ENCODE measurements at regions not wholly inside any gene's neighbourhood (a gene's known extent, or its start where the extent isn't known, plus 50 kb on each side); places are given as distances from the start of the nearest gene placed in this dataset.
"Not testable (repeated sequence)": the region's sequence is repeated elsewhere in the genome, so short reads cannot be mapped to it uniquely, and the experiment has no call there.

DNA sequence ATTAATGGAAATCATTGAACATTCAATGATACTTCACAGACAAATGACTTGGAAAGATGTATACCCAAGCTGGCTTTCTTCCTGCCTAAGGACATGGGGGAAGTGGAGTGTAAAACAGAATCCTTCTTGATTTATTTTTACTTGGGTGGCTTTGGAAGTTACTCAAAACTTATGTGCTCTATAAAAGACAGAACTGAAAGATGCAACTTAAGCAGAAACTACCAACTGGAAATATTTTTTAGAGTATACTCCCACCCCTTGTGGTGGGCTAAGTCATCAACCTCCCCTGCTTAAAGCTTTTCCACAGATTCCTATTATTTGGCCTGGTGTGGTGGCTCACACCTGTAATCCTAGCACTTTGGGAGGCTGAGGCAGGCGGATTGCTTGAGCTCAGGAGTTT, 126.0 kb upstream of the ATP2B1 start:
- no peak for DNase-seq (ENCODE audit: insufficient read length)
- no peak for FAIRE-seq
- TF ChIP-seq POLR2A (IDR thresholded peaks at IDR 0.05; ENCODE audit: low read depth, low read length) (no peak), POLR2AphosphoS5 (IDR thresholded peaks at IDR 0.05; ENCODE audit: low read depth, low read length) (no peak), TAF1 (IDR thresholded peaks at IDR 0.05; ENCODE audit: borderline replicate concordance, low read depth, low read length) (no peak)

GRCh38 chr12:89833337-89834252, 125.0 kb upstream of the ATP2B1 start:
- FAIRE-seq (peak; percentile 24), DNase-seq (ENCODE audit: insufficient read length) (no peak)
- TF ChIP-seq TAF1 (IDR thresholded peaks at IDR 0.05; ENCODE audit: borderline replicate concordance, low read depth, low read length), result no peak
- TF ChIP-seq POLR2AphosphoS5 (IDR thresholded peaks at IDR 0.05; ENCODE audit: low read depth, low read length), result no peak
- no peak for TF ChIP-seq POLR2A (IDR thresholded peaks at IDR 0.05; ENCODE audit: low read depth, low read length)

- DNase-seq (ENCODE audit: insufficient read length) (no peak), FAIRE-seq (no peak)
- no peak for TF ChIP-seq POLR2A (IDR thresholded peaks at IDR 0.05; ENCODE audit: low read depth, low read length)
- TF ChIP-seq POLR2AphosphoS5 (IDR thresholded peaks at IDR 0.05; ENCODE audit: low read depth, low read length), result no peak
- no peak for TF ChIP-seq TAF1 (IDR thresholded peaks at IDR 0.05; ENCODE audit: borderline replicate concordance, low read depth, low read length)
Measured at GRCh38 chr12:89832336-89832735, 123.7 kb upstream of the ATP2B1 start.

GRCh38 chr12:89831310-89832095, 122.9 kb upstream of the ATP2B1 start:
- no peak for DNase-seq (ENCODE audit: insufficient read length)
- no peak for FAIRE-seq
- TF ChIP-seq POLR2A (IDR thresholded peaks at IDR 0.05; ENCODE audit: low read depth, low read length) (no peak), POLR2AphosphoS5 (IDR thresholded peaks at IDR 0.05; ENCODE audit: low read depth, low read length) (no peak), TAF1 (IDR thresholded peaks at IDR 0.05; ENCODE audit: borderline replicate concordance, low read depth, low read length) (no peak)

DNA sequence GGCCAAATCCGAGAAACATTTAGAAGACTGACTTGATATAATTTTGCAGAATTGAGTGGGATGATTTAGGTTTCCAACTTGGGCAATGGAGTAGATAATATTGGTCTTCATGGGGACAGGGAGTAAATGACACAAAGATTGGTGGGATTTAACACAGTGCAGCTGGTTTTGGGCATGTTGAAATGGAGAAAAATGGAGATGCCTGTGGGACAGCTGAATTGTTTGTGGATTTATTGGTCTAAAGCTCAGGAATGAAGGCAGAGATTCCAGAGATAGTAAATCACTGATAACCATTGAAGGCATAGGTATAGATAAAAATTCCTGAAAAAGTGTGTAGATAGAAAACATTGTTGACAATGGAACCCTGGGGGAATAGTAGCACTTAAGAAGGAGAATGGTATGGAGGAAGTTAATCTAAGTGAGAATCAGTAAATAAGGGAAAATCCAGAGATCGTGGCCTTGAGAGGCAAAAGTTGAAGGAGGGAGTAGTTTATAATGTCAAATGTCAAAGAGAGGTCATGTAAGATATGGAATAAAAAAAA, 120.9 kb upstream of the ATP2B1 start:
- no peak for FAIRE-seq
- DNase-seq (ENCODE audit: insufficient read length), result no peak
- no peak for TF ChIP-seq TAF1 (IDR thresholded peaks at IDR 0.05; ENCODE audit: borderline replicate concordance, low read depth, low read length)
- TF ChIP-seq POLR2AphosphoS5 (IDR thresholded peaks at IDR 0.05; ENCODE audit: low read depth, low read length), result no peak
- no peak for TF ChIP-seq POLR2A (IDR thresholded peaks at IDR 0.05; ENCODE audit: low read depth, low read length)

DNA sequence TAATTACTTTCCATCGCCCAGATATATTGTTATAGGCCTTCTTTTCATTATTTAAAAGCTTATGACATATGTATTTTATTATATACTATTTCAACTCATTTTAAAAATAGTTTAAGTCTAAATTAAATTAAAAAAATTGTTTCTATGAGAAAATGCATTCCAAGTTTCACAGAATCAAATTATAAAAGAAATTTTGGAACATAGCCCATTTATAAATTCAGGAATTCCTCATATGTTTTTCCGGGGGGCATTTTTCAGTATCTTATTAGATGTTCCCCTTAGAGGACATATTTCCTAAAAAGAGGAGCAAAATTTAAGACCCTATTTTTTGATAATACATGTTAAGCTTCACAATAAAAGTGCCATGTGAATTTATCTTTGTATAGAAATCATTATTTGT, 119.9 kb upstream of the ATP2B1 start:
- no peak for FAIRE-seq
- no peak for DNase-seq (ENCODE audit: insufficient read length)
- no peak for TF ChIP-seq POLR2A (IDR thresholded peaks at IDR 0.05; ENCODE audit: low read depth, low read length)
- TF ChIP-seq POLR2AphosphoS5 (IDR thresholded peaks at IDR 0.05; ENCODE audit: low read depth, low read length), result no peak
- TF ChIP-seq TAF1 (IDR thresholded peaks at IDR 0.05; ENCODE audit: borderline replicate concordance, low read depth, low read length), result no peak

DNA sequence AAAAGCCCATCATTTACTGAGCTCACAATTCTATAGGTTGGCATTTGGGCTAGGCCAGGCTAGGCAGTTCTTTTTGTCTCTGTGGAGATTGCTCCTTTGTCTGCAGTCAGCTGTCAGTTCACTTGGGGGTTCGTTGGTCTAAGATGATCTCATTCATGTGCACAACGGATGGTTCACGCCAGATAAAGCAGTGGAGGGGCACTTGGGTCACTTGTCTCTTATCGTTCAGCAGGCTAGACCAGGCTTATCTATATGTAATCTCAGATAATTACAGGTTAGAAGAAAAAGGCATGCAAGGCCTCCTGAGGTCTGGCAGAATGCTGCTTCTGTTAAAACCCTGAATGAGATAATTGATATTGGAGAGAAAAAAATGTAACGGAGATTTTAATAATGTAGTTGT, 119.0 kb upstream of the ATP2B1 start:
- DNase-seq (ENCODE audit: insufficient read length) (no peak), FAIRE-seq (no peak)
- TF ChIP-seq POLR2A (IDR thresholded peaks at IDR 0.05; ENCODE audit: low read depth, low read length) (no peak), TAF1 (IDR thresholded peaks at IDR 0.05; ENCODE audit: borderline replicate concordance, low read depth, low read length) (no peak), POLR2AphosphoS5 (IDR thresholded peaks at IDR 0.05; ENCODE audit: low read depth, low read length) (no peak)

GRCh38 chr12:89826468-89826867, 117.8 kb upstream of the ATP2B1 start:
- DNase-seq (ENCODE audit: insufficient read length) (no peak), FAIRE-seq (no peak)
- TF ChIP-seq TAF1 (IDR thresholded peaks at IDR 0.05; ENCODE audit: borderline replicate concordance, low read depth, low read length) (no peak), POLR2AphosphoS5 (IDR thresholded peaks at IDR 0.05; ENCODE audit: low read depth, low read length) (no peak)

DNA sequence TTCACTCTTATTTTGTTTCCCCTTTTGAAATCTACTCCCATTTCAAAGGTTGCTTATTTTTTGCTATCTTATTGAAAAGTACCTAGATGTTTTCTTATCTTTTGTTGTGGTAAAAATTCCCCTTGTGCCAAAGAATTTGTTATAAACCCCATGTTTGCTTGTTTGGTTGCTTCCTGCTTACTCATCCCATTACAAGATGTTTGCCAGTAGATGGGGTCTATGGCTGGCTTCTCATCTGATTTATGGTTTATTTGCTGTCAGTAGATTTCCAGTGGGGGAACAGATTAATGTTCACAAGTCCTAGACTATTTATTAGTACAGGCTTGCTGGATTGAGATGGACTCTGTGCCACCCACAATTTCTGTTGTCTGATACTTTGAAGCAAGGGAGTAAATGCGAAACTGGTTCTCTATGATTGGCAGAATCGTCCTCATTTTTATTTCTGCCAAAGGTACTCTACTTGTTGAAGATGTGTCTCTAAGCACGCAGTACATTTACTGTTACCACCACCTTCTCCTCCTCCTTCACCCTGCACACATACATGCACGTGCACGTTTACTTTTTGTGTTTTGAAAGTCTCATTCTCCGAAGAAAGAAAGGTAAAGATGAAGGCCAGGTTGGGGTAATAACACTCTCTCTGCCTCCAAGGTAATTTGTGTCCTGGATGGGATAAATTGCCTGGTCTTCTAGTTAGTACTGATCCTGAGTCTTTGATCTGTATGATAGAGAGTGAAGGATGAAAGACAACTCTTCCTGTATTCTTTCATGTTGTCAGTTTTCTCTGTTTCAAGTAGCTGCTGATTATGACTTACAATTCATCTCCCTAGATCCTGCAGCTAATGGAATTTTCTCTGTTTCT, 117.2 kb upstream of the ATP2B1 start:
- peak; percentile 56 for FAIRE-seq
- TF ChIP-seq POLR2A (IDR thresholded peaks at IDR 0.05; ENCODE audit: low read depth, low read length), result no peak
- no peak for TF ChIP-seq POLR2AphosphoS5 (IDR thresholded peaks at IDR 0.05; ENCODE audit: low read depth, low read length)
- no peak for TF ChIP-seq TAF1 (IDR thresholded peaks at IDR 0.05; ENCODE audit: borderline replicate concordance, low read depth, low read length)

DNA sequence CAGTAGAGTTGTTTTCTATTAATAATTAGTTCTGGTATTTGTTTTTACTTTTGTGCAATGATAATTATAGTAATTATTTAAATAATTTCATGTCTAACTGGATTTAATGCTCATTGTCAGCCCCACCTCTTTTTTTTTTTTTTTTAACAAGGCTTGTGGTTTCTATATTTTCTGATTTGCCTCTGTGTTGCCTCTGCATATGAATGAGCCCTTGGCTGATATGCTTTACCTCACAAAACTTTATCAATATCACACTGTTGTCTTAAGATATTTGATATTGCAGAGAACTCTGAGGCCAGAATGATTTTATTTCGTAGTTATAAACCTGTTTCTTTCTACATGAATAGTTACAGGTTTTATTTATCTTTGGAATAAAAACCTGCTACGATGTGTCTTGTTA, 116.2 kb upstream of the ATP2B1 start:
- no peak for TF ChIP-seq TAF1 (IDR thresholded peaks at IDR 0.05; ENCODE audit: borderline replicate concordance, low read depth, low read length)
- TF ChIP-seq POLR2AphosphoS5 (IDR thresholded peaks at IDR 0.05; ENCODE audit: low read depth, low read length), result no peak
- no peak for TF ChIP-seq POLR2A (IDR thresholded peaks at IDR 0.05; ENCODE audit: low read depth, low read length)
- no peak for DNase-seq (ENCODE audit: insufficient read length)
- no peak for FAIRE-seq

More for the DNA sequence above, 117.2 kb upstream of the ATP2B1 start:
- no peak for DNase-seq (ENCODE audit: insufficient read length)

GRCh38 chr12:89822992-89823391, 114.4 kb upstream of the ATP2B1 start:
- DNase-seq (ENCODE audit: insufficient read length); FAIRE-seq: not testable (repeated sequence)
